ENCODE measurements at regions not wholly inside any gene's neighbourhood (a gene's known extent, or its start where the extent isn't known, plus 50 kb on each side); places are given as distances from the start of the nearest gene placed in this dataset.

DNA sequence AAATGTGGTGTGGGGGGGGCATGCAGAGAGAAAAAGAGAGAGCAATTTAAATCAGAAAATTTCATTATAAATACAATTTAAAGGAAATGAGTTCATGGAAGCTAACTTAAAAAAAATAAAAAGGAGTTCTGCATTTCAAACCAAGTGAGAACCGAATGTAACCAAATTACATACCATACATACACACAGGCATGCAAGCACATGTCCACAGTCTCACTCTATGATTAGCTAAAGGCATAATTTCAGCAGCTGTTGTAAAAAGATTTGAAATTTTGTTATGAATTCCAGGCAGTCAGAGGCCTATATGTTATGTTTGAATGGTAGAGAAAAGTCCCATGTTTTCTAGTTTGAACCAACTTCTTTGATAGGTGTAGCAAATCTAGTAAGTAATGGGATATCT is 611.6 kb upstream of the ADGRL3 start:
- FAIRE-seq (no peak), DNase-seq (ENCODE audit: insufficient read length, low spot score) (no peak)
- TF ChIP-seq, protein P1, sequence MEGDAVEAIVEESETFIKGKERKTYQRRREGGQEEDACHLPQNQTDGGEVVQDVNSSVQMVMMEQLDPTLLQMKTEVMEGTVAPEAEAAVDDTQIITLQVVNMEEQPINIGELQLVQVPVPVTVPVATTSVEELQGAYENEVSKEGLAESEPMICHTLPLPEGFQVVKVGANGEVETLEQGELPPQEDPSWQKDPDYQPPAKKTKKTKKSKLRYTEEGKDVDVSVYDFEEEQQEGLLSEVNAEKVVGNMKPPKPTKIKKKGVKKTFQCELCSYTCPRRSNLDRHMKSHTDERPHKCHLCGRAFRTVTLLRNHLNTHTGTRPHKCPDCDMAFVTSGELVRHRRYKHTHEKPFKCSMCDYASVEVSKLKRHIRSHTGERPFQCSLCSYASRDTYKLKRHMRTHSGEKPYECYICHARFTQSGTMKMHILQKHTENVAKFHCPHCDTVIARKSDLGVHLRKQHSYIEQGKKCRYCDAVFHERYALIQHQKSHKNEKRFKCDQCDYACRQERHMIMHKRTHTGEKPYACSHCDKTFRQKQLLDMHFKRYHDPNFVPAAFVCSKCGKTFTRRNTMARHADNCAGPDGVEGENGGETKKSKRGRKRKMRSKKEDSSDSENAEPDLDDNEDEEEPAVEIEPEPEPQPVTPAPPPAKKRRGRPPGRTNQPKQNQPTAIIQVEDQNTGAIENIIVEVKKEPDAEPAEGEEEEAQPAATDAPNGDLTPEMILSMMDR (IDR thresholded peaks at IDR 0.05; ENCODE audit: insufficient read depth, missing control alignments), result no peak

DNA sequence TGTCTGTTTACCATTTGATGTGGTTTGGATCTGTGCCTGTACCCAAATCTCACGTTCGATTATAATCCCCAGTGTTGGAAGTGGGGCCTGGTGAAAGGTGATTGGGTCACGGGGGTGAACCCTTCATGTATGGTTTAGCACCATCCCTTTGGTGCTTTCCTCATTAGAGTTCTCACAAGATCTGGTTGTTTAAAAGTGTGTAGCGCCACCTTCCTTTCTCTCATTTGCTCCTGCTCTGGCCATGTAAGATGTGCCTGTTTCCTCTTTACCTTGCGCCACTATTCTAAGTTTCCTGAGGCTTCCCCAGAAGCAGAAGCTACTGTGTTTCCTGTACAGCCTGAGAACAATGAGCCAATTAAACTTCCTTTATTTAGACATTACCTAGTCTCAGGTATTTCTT is 610.7 kb upstream of the ADGRL3 start:
- TF ChIP-seq, protein P1 (IDR thresholded peaks at IDR 0.05; ENCODE audit: insufficient read depth, missing control alignments), result no peak
- no peak for DNase-seq (ENCODE audit: insufficient read length, low spot score)
- FAIRE-seq, result no peak

DNA sequence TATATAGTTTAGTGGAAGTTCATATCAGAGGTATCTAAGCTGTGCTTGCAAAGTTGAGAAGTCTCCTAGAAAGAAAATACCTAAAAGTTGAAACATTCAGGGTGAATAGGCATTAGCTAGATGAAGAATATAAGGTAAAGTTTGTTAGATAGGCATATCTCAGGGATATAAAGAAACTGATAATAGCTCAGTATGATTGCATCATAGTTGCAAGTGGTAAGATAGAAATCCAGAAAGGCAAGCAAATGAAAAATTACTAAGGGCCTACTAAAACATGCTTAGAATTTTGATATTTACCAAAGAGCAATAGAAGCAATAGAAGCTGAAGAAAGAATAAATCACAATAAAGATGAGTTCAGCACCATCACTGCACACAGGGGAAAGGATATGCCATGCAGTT is 610.0 kb upstream of the ADGRL3 start:
- TF ChIP-seq, protein P1 (IDR thresholded peaks at IDR 0.05; ENCODE audit: insufficient read depth, missing control alignments), result no peak
- DNase-seq (ENCODE audit: insufficient read length, low spot score), result no peak
- no peak for FAIRE-seq

DNA sequence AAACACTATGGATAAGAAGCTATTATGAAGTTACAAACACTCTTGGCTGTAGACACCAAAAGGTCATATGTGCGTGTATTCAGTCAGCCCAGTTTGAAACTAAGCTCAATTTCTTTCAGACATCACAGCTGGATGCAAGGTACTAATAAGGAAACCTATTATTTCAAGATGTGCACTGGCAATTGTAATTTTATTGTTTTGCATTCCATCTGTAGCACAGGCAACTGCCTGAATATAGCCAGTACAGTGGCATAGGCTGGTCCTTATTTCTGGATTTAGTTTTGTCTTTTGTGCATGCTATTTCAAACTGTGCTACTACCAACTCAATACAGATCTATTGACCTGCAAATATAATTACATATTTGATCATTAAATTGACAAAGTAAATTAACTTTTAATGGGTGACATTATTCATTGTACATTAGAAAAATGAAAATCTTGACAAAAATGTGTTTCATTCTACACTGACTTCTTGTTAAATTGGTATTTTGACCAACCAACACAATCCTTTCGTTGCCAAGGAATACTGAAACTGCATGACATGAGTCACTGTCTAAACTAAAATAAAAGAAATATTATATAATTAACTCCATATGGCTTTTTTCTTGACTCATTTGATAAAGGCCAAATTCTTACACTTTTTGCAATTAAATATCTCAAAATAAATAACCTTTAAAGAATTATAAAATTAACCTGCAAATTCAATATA is 594.3 kb upstream of the ADGRL3 start:
- DNase-seq (ENCODE audit: insufficient read length, low spot score), result no peak
- FAIRE-seq, result no peak
- TF ChIP-seq, protein P1 (IDR thresholded peaks at IDR 0.05; ENCODE audit: insufficient read depth, missing control alignments), result no peak

DNA sequence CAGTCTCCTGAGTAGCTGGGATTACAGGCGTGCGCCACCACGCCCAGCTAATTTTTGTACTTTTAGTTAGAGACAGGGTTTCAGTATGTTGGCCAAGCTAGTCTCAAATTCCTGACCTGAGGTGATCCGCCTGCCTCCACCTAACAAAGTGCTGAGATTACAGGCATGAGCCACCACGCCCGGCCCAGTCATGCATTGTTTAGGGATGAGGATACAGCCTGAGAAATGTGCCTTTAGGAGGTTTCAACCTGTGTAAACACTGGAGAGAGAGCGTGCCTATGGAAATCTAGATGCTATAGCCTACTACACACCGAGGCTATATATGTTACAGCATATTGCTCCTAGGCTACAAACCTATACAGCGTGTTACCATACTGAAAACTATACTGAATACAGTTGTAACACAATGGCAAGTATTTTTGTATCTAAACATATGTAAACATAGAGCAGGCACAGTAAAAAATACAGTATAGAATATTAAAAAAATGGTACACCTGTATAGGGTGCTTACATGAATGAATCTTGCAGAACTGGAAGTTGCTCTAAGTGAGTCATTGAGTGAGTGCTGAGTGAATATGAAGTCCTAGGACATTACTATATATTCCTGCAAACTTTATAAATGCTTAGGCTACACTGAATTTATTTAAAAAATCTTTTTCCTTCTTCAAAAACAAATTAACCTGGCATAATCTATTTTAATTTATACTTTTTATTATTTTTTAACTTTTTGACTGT is 588.2 kb upstream of the ADGRL3 start:
- FAIRE-seq, result no peak
- TF ChIP-seq, protein P1 (IDR thresholded peaks at IDR 0.05; ENCODE audit: insufficient read depth, missing control alignments), result no peak
- no peak for DNase-seq (ENCODE audit: insufficient read length, low spot score)

DNA sequence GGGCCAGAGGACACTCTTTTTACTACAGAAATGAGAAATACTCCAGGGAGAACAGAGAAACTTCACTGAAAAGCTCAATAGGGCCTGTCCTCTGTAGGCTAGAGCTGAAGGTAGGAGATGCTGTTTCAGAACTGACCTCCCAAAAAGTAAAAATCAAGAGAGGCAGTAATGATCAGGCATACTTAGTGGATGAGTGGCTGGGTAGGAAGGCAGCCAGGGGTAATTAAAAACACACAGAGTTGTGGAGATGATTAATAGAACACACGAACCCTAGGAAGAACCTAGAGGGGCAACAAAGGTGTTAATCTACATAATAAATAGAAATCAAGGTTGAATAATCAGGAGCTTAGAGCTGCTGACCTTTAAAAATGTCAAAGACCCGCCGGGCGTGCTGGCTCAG is 582.4 kb upstream of the ADGRL3 start:
- TF ChIP-seq, protein P1 (IDR thresholded peaks at IDR 0.05; ENCODE audit: insufficient read depth, missing control alignments), result no peak
- DNase-seq (ENCODE audit: insufficient read length, low spot score) (no peak), FAIRE-seq (no peak)
